Vagina (tissue), 2 donors: ENCODE measurements at regions not wholly inside any gene's neighbourhood (a gene's known extent, or its start where the extent isn't known, plus 50 kb on each side); places are given as distances from the start of the nearest gene placed in this dataset.

Experiments used
- DNase-seq, 2 donors: peaks; one replicate each; pipeline ENCODE4 v3.0.0-alpha.2; 2017; ENCODE audit errors: extremely low spot score in 2 of 2
- H3K27ac ChIP-seq: fragments of 200-600 bp; sonication (generic); one replicate; pipeline ENCODE4 v1.5.1; 2019
- H3K27me3 ChIP-seq: fragments of 200-600 bp; sonication (generic); one replicate; pipeline ENCODE4 v1.5.1; 2019
- H3K36me3 ChIP-seq, 2 donors: fragments of 200-600 bp; sonication (generic); one replicate each; pipeline ENCODE4 v1.5.1; 2017 to 2019
- H3K4me1 ChIP-seq: fragments of 200-600 bp; sonication (generic); one replicate; pipeline ENCODE4 v1.5.1; 2019
- H3K4me3 ChIP-seq, 2 donors: fragments of 200-600 bp; sonication (generic); 1 replicate in 1 of 2; 2 replicates in 1 of 2; pipeline ENCODE4 v1.5.1; 2016 to 2019
- H3K9me3 ChIP-seq: fragments of 200-600 bp; sonication (generic); one replicate; pipeline ENCODE4 v1.5.1; 2019
- CTCF ChIP-seq, 3 experiments: fragments of 450-650 bp in 2 of 3; fragments of 200-600 bp in 1 of 3; sonication (generic) in 1 of 3; IDR thresholded peaks; one replicate each; pipeline ENCODE4 v1.5.1; 2017 to 2019; ENCODE audit warnings: antibody characterized with exemption in 3 of 3, mild to moderate bottlenecking in 2 of 3, moderate library complexity in 2 of 3
- POLR2A ChIP-seq, 2 donors: fragments of 450-650 bp; IDR thresholded peaks; one replicate each; pipeline ENCODE4 v1.6.1; 2017; ENCODE audit warnings: antibody characterized with exemption in 2 of 2, mild to moderate bottlenecking in 2 of 2, moderate library complexity in 2 of 2
- POLR2AphosphoS5 ChIP-seq, 2 donors: sonication (generic); formaldehyde crosslinking; IDR thresholded peaks; one replicate each; pipeline ENCODE4 v1.9.0; 2017; ENCODE audit warnings: antibody characterized with exemption in 2 of 2, mild to moderate bottlenecking in 2 of 2, low read depth in 1 of 2; ENCODE audit not compliant: insufficient read depth in 1 of 2
- intact Hi-C: fragments of 100-400 bp; cut with DNase I; formaldehyde crosslinking; loops from one replicate; pipeline ENCODE4 v1.15.1; 2023

- Histone ChIP-seq H3K36me3 (no peaks in the 10 kb centered on the region), H3K9me3 (no peaks in the 10 kb centered on the region), H3K27me3 (no peaks in the 10 kb centered on the region), H3K4me1 (peaks cover 7% of the 10 kb centered on the region), H3K4me3 (no peak overlapping the region), H3K27ac (peak overlapping the region; percentile 91)
- TF ChIP-seq CTCF (IDR thresholded peaks at IDR 0.05), result no peak
- no peak for TF ChIP-seq POLR2A (IDR thresholded peaks at IDR 0.05)
- TF ChIP-seq POLR2AphosphoS5 (IDR thresholded peaks at IDR 0.05; ENCODE audit: insufficient read depth in 1 of 2, low read depth in 1 of 2), result no peak
- DNase-seq, result peak in 1 of 2 donors; percentile 77
- intact Hi-C loops, result no loop called here
Measured at GRCh38 chr1:55572878-55573734, 357.9 kb upstream of the USP24 start.

- no peak overlapping the region for H3K27ac ChIP-seq
- intact Hi-C loops, result no loop called here
- no peak for TF ChIP-seq POLR2AphosphoS5 (IDR thresholded peaks at IDR 0.05; ENCODE audit: insufficient read depth in 1 of 2, low read depth in 1 of 2)
- TF ChIP-seq CTCF (IDR thresholded peaks at IDR 0.05), result no peak
- TF ChIP-seq POLR2A (IDR thresholded peaks at IDR 0.05), result no peak
- H3K27me3 ChIP-seq, result no peaks in the 10 kb centered on the region
- no peaks in the 10 kb centered on the region for H3K4me1 ChIP-seq
- peak in 1 of 2 donors; percentile 7 for DNase-seq
- no peak overlapping the region for H3K4me3 ChIP-seq
- H3K36me3 ChIP-seq, result no peaks in the 10 kb centered on the region
- no peaks in the 10 kb centered on the region for H3K9me3 ChIP-seq
Measured at GRCh38 chr1:55571767-55572166, 356.6 kb upstream of the USP24 start.

- no peak overlapping the region for H3K4me3 ChIP-seq
- peak overlapping the region; percentile 39 for H3K27ac ChIP-seq
- DNase-seq, result peak; percentile 49
- intact Hi-C loops, result no loop called here
- H3K4me1 ChIP-seq, result no peaks in the 10 kb centered on the region
- H3K27me3 ChIP-seq, result no peaks in the 10 kb centered on the region
- no peaks in the 10 kb centered on the region for H3K36me3 ChIP-seq
- H3K9me3 ChIP-seq, result no peaks in the 10 kb centered on the region
- TF ChIP-seq POLR2AphosphoS5 (IDR thresholded peaks at IDR 0.05; ENCODE audit: insufficient read depth in 1 of 2, low read depth in 1 of 2) (no peak), CTCF (IDR thresholded peaks at IDR 0.05) (no peak), POLR2A (IDR thresholded peaks at IDR 0.05) (no peak)
Measured at GRCh38 chr1:55569417-55569816, 354.3 kb upstream of the USP24 start.

DNA sequence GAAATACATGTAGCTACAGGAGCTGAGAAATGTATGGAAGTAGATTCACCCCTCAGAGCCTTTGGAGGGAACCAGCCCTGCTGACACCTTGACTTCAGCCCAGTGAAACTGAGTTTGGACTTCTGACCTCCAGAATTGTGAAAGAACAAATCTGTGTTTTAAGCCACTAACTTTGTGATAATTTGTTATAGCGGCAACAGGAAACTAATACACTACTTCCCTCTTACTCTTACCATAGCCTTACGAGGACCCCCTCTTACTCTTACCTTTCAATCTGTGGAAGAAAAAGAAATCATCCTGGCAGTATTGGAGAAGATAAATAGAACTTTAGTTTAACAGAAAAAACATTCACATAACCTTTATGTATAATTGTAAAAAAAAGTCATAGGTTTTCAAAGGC lies 353.6 kb upstream of the USP24 start:
- H3K4me3 ChIP-seq, result no peak overlapping the region
- H3K27ac ChIP-seq, result no peak overlapping the region
- TF ChIP-seq CTCF (IDR thresholded peaks at IDR 0.05), result no peak
- TF ChIP-seq POLR2AphosphoS5 (IDR thresholded peaks at IDR 0.05; ENCODE audit: insufficient read depth in 1 of 2, low read depth in 1 of 2), result no peak
- no peak for TF ChIP-seq POLR2A (IDR thresholded peaks at IDR 0.05)
- H3K4me1 ChIP-seq, result no peaks in the 10 kb centered on the region
- no peaks in the 10 kb centered on the region for H3K27me3 ChIP-seq
- no peaks in the 10 kb centered on the region for H3K36me3 ChIP-seq
- H3K9me3 ChIP-seq, result no peaks in the 10 kb centered on the region
- no peak for DNase-seq
- intact Hi-C loops, result no loop called here

DNA sequence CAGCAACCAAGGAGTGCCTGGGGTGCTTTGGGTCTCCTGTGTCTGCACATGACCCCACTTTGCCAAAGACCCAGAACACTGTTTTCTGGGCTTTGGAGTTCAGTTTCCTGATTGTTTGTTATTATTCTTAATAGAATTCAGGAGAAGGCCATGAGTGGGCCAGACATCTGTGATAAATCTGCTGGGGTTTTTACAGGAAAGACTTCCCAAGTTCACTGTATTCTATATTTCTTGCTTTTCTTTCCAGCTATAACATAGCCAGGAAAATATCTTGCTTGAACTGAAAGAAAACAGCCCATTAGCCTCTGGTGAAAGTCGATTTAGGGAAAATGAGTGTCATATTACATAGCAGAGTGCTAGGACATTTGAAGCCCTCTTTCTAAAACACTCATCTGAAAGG lies 345.1 kb upstream of the USP24 start:
- DNase-seq, result no peak
- TF ChIP-seq POLR2A (IDR thresholded peaks at IDR 0.05) (no peak), CTCF (IDR thresholded peaks at IDR 0.05) (no peak), POLR2AphosphoS5 (IDR thresholded peaks at IDR 0.05; ENCODE audit: insufficient read depth in 1 of 2, low read depth in 1 of 2) (no peak)
- no peak overlapping the region for H3K4me3 ChIP-seq
- intact Hi-C loops, result no loop called here
- no peaks in the 10 kb centered on the region for H3K9me3 ChIP-seq
- no peaks in the 10 kb centered on the region for H3K27me3 ChIP-seq
- H3K4me1 ChIP-seq, result peaks cover 21% of the 10 kb centered on the region
- no peaks in the 10 kb centered on the region for H3K36me3 ChIP-seq
- peak overlapping the region; percentile 73 for H3K27ac ChIP-seq
